Nephron (organoid): ENCODE measurements at regions not wholly inside any gene's neighbourhood (a gene's known extent, or its start where the extent isn't known, plus 50 kb on each side); places are given as distances from the start of the nearest gene placed in this dataset.

Experiments
- H3K27ac Mint-ChIP-seq, 3 experiments: 2 replicates each; pipeline ENCODE4 v1.8.0; 2020; ENCODE audit warnings: mixed read lengths in 3 of 3, mild to moderate bottlenecking in 2 of 3, moderate library complexity in 1 of 3
- H3K27me3 Mint-ChIP-seq: 2 replicates; pipeline ENCODE4 v1.8.0; 2021; ENCODE audit warnings: low read depth, mild to moderate bottlenecking, moderate library complexity, mixed read lengths
- H3K36me3 Mint-ChIP-seq: 2 replicates; pipeline ENCODE4 v1.8.0; 2020; ENCODE audit warnings: low read depth, mixed read lengths
- H3K4me1 Mint-ChIP-seq: 2 replicates; pipeline ENCODE4 v1.8.0; 2020; ENCODE audit warnings: mixed read lengths
- H3K4me3 Mint-ChIP-seq, 3 experiments: 2 replicates each; pipeline ENCODE4 v1.8.0; 2020; ENCODE audit warnings: mild to moderate bottlenecking in 3 of 3, mixed read lengths in 3 of 3, moderate library complexity in 2 of 3
- H3K9me3 Mint-ChIP-seq: 2 replicates; pipeline ENCODE4 v1.8.0; 2020; ENCODE audit warnings: mixed read lengths
- TF ChIP-seq, protein P1 (sequence below), 3 experiments: fragments of 200-600 bp; sonication (generic); IDR thresholded peaks; one replicate each; pipeline ENCODE4 v1.5.0; 2021; ENCODE audit warnings: antibody characterized with exemption in 3 of 3; ENCODE audit not compliant: unreplicated experiment in 3 of 3

DNA sequence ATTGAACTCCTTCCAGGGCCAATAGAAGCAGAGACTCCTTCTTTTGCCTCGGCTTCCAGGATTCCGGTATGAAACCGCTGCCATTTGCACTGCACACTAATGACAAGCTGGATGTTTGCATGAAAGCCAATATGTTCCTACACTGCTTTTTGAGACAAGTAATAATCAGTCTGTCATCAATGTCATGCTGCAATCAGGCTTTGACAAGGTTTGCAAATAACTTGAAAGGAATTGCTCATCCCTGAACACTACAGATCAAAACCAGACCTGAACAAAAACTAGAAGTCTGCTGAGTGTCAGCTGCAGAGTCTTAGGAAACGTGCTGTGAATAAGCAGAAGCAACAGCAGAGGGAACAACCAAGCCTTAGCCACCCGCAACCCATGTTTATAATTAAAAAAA, 720.7 kb upstream of the CXADR start:
- Mint-ChIP-seq H3K4me1 (peaks cover 3% of the 10 kb centered on the region), H3K27ac (no peak overlapping the region)

DNA sequence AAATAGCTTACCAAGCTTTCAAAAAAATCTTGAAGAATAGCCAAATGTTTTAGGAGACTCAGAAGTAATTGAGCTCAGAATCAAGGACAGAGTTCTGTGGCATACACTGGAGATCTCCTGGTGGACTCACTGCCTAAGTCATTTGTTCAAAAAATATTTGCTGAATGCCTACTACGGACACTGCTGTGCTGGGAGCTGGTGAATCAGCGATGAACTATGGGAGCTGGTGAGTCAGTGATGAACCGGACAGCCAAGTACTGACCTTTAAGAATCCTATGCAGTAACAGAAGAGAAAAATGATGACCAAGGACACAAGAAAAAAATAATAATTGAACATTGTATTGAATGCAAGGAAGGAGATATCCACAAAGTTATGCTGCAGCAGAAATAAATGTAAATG, 717.9 kb upstream of the CXADR start:
- Mint-ChIP-seq H3K9me3 (no peaks in the 10 kb centered on the region), H3K27ac (no peak overlapping the region), H3K36me3 (no peaks in the 10 kb centered on the region), H3K4me1 (peaks cover 10% of the 10 kb centered on the region), H3K4me3 (no peak overlapping the region), H3K27me3 (no peaks in the 10 kb centered on the region)
- TF ChIP-seq, protein P1, sequence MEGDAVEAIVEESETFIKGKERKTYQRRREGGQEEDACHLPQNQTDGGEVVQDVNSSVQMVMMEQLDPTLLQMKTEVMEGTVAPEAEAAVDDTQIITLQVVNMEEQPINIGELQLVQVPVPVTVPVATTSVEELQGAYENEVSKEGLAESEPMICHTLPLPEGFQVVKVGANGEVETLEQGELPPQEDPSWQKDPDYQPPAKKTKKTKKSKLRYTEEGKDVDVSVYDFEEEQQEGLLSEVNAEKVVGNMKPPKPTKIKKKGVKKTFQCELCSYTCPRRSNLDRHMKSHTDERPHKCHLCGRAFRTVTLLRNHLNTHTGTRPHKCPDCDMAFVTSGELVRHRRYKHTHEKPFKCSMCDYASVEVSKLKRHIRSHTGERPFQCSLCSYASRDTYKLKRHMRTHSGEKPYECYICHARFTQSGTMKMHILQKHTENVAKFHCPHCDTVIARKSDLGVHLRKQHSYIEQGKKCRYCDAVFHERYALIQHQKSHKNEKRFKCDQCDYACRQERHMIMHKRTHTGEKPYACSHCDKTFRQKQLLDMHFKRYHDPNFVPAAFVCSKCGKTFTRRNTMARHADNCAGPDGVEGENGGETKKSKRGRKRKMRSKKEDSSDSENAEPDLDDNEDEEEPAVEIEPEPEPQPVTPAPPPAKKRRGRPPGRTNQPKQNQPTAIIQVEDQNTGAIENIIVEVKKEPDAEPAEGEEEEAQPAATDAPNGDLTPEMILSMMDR (IDR thresholded peaks at IDR 0.05; ENCODE audit: unreplicated experiment in 3 of 3) = no peak

More for the DNA sequence above, 720.7 kb upstream of the CXADR start:
- H3K4me3 Mint-ChIP-seq = no peak overlapping the region
- no peaks in the 10 kb centered on the region for H3K36me3 Mint-ChIP-seq
- TF ChIP-seq, protein P1 (IDR thresholded peaks at IDR 0.05; ENCODE audit: unreplicated experiment in 3 of 3) = no peak
- H3K27me3 Mint-ChIP-seq = no peaks in the 10 kb centered on the region
- no peaks in the 10 kb centered on the region for H3K9me3 Mint-ChIP-seq

- no peak overlapping the region for H3K27ac Mint-ChIP-seq
- TF ChIP-seq, protein P1 (IDR thresholded peaks at IDR 0.05; ENCODE audit: unreplicated experiment in 3 of 3) = no peak
- H3K4me1 Mint-ChIP-seq = peaks cover 10% of the 10 kb centered on the region
- H3K27me3 Mint-ChIP-seq = no peaks in the 10 kb centered on the region
- H3K9me3 Mint-ChIP-seq = peaks cover 2% of the 10 kb centered on the region
- no peak overlapping the region for H3K4me3 Mint-ChIP-seq
- H3K36me3 Mint-ChIP-seq = no peaks in the 10 kb centered on the region
Observed at GRCh38 chr21:16796776-16797175, 716.1 kb upstream of the CXADR start.

DNA sequence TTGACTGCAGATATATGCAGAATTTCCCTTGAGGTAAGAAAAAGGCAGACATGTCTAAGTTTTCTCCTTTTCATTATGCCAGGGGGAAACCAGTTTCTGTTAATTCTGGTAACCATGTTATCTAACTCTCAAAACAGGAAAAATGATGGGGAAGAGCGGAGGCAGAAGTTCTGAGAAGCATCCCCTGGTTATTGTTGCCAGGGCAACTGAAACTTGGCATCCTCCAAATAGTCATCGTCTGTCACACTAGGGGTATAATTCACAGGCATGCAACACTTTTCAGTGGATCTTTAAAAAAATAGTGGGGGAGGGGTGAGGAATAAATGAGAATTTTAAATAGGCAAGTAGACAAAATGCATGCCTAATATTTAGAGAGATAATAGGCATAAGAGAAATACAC, 715.3 kb upstream of the CXADR start:
- peaks cover 6% of the 10 kb centered on the region for H3K9me3 Mint-ChIP-seq
- no peaks in the 10 kb centered on the region for H3K27me3 Mint-ChIP-seq
- H3K27ac Mint-ChIP-seq = no peak overlapping the region

DNA sequence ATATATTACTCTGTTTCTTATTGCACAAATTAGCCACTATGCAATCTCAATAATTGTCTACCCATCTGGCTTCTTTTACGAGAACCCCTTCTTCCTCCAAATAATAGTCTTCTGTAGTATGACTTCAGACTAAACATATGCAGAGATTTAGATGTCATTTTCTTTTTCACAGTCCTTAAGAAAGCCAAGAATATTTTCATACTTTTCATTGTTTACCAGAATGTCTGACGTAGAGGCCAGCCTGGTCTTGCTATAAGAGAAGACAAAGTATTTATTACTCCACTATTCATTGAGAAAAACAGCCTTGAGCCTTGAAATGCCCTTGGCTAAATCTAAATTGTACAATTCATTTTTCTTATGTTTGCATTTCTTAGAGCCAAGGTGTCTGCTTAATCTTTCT, 714.9 kb upstream of the CXADR start:
- Mint-ChIP-seq H3K9me3 (peaks cover 6% of the 10 kb centered on the region), H3K4me3 (no peak overlapping the region), H3K36me3 (no peaks in the 10 kb centered on the region), H3K27ac (no peak overlapping the region), H3K4me1 (peaks cover 10% of the 10 kb centered on the region), H3K27me3 (no peaks in the 10 kb centered on the region)
- TF ChIP-seq, protein P1 (IDR thresholded peaks at IDR 0.05; ENCODE audit: unreplicated experiment in 3 of 3) = no peak

More for the DNA sequence above, 715.3 kb upstream of the CXADR start:
- Mint-ChIP-seq H3K4me3 (no peak overlapping the region), H3K4me1 (peaks cover 10% of the 10 kb centered on the region), H3K36me3 (no peaks in the 10 kb centered on the region)
- TF ChIP-seq, protein P1 (IDR thresholded peaks at IDR 0.05; ENCODE audit: unreplicated experiment in 3 of 3) = no peak

DNA sequence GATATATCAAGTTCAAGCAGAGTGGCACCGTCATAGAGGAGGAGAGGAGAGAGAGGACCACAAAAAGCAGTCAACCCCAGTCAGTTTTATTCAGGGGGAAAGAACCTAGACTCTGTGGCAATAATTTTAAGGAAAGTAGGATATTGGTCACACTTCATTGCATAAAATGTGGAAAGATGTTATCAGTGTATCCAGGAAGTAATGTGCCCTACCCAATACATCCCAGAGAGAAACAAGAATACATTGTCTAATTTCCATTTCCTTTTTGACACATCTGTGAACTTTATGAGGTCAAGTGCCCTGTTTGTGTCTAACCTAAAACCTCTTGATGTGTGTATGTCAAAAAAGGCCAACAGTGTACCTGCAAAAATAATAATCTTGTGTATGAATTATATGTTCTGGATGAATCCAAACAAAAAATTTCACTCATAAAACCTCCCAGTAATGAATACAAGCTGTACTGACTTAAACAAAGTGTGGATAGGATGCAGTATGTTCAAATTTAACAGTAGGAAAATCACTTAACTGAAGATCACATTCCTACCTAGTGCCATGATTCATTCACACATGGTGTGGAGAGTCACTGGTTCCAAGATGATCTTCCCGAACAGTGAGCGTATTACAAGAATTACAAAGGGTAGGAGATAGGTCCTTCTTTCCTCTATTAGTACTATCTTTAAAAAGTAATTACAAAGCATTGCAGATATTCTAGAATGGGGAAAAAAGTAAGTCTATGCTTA, 712.1 kb upstream of the CXADR start:
- no peak overlapping the region for H3K4me3 Mint-ChIP-seq
- H3K9me3 Mint-ChIP-seq = peaks cover 16% of the 10 kb centered on the region
- TF ChIP-seq, protein P1 (IDR thresholded peaks at IDR 0.05; ENCODE audit: unreplicated experiment in 3 of 3) = no peak
- H3K27me3 Mint-ChIP-seq = no peaks in the 10 kb centered on the region
- H3K36me3 Mint-ChIP-seq = peaks cover 4% of the 10 kb centered on the region
- no peak overlapping the region for H3K27ac Mint-ChIP-seq
- peaks cover 10% of the 10 kb centered on the region for H3K4me1 Mint-ChIP-seq
